ENCODE measurements at regions not wholly inside any gene's neighbourhood (a gene's known extent, or its start where the extent isn't known, plus 50 kb on each side); places are given as distances from the start of the nearest gene placed in this dataset.

DNA sequence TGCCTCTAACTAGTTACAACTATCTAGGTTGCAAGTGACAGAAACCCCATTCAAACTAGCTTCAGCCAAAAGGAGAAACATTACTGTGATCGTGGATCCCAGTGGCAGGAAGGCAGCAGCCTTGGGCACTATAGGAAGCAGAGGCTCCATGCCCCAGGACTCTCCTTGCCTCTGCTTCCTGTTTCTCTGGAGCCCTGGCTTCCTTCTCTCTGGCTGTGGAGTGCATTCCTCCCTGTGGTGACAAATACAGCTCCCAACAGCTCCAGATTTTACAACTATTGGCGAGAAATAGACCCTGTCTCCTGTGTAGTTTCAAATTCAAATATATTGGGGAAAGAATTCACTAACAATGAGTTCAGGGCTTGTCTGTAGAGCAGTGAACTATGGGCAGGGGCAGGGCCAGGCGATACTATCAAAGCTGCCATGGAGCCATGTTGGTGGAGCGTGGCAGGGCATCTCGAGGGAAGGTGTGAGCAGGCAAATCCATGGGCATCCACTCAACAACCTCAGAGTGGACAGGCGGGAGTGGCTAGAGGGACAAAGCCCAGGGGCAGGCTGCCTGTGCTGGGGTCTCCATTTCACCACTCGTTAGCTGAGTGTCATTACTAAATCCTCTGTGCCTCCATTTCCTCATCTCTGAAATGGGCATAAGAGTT is 189.5 kb downstream of the ERCC6L2 start:
- no peak overlapping the region for H3K4me3 Mint-ChIP-seq
- H3K79me2 ChIP-seq (ENCODE audit: low read depth), result no peaks in the 10 kb centered on the region
- H3K4me2 ChIP-seq, result no peak overlapping the region
- no peak for DNase-seq (ENCODE audit: low spot score)
- peaks cover 8% of the 10 kb centered on the region for H3K4me1 Mint-ChIP-seq
- no peaks in the 10 kb centered on the region for H3K9me3 ChIP-seq (ENCODE audit: low read depth)
- no peaks in the 10 kb centered on the region for H3K9me3 Mint-ChIP-seq
- no peaks in the 10 kb centered on the region for H3K36me3 ChIP-seq
- H3F3A ChIP-seq (ENCODE audit: low read depth), result no peaks in the 10 kb centered on the region
- H3K27me3 ChIP-seq, result no peaks in the 10 kb centered on the region
- no peak overlapping the region for H3K27ac ChIP-seq
- no peak overlapping the region for H2AFZ ChIP-seq (replicated peaks)
- no peak overlapping the region for H3K4me3 ChIP-seq
- TF ChIP-seq EZH2 (IDR thresholded peaks at IDR 0.05) (no peak), CTCF (IDR thresholded peaks at IDR 0.05) (no peak), EZH2phosphoT487 (IDR thresholded peaks at IDR 0.05) (no peak)
- H3K9ac ChIP-seq, result no peak overlapping the region
- H4K20me1 ChIP-seq (ENCODE audit: low read depth), result no peaks in the 10 kb centered on the region
- no peak overlapping the region for H3K27ac Mint-ChIP-seq
- peaks cover 6% of the 10 kb centered on the region for H3K4me1 ChIP-seq
- H3K27me3 Mint-ChIP-seq (ENCODE audit: insufficient read depth, low read depth), result peaks cover 11% of the 10 kb centered on the region
- H3K36me3 Mint-ChIP-seq, result no peaks in the 10 kb centered on the region

GRCh38 chr9:96062854-96063253 is 187.4 kb downstream of the ERCC6L2 start:
- no peak overlapping the region for H2AFZ ChIP-seq (replicated peaks)
- H3K27ac Mint-ChIP-seq, result no peak overlapping the region

GRCh38 chr9:96062031-96062430 is 186.5 kb downstream of the ERCC6L2 start:
- TF ChIP-seq EZH2phosphoT487 (IDR thresholded peaks at IDR 0.05) (no peak), EZH2 (IDR thresholded peaks at IDR 0.05) (no peak), CTCF (IDR thresholded peaks at IDR 0.05) (no peak)
- peak overlapping the region; percentile 33 for H2AFZ ChIP-seq (replicated peaks)
- no peaks in the 10 kb centered on the region for H3K9me3 ChIP-seq (ENCODE audit: low read depth)

More at GRCh38 chr9:96062854-96063253, 187.4 kb downstream of the ERCC6L2 start:
- H3K27me3 Mint-ChIP-seq (ENCODE audit: insufficient read depth, low read depth), result peaks cover 8% of the 10 kb centered on the region
- no peak overlapping the region for H3K4me3 ChIP-seq
- H3K36me3 ChIP-seq, result no peaks in the 10 kb centered on the region
- no peaks in the 10 kb centered on the region for H3F3A ChIP-seq (ENCODE audit: low read depth)
- H3K9me3 Mint-ChIP-seq, result peaks cover 6% of the 10 kb centered on the region
- no peaks in the 10 kb centered on the region for H3K9me3 ChIP-seq (ENCODE audit: low read depth)
- H3K27ac ChIP-seq, result no peak overlapping the region
- no peaks in the 10 kb centered on the region for H4K20me1 ChIP-seq (ENCODE audit: low read depth)
- DNase-seq (ENCODE audit: low spot score), result no peak
- H3K9ac ChIP-seq, result no peak overlapping the region
- no peak overlapping the region for H3K4me2 ChIP-seq
- no peaks in the 10 kb centered on the region for H3K79me2 ChIP-seq (ENCODE audit: low read depth)
- no peak overlapping the region for H3K4me3 Mint-ChIP-seq
- H3K36me3 Mint-ChIP-seq, result peaks cover 2% of the 10 kb centered on the region
- H3K4me1 Mint-ChIP-seq, result peaks cover 8% of the 10 kb centered on the region
- TF ChIP-seq CTCF (IDR thresholded peaks at IDR 0.05) (no peak), EZH2phosphoT487 (IDR thresholded peaks at IDR 0.05) (no peak), EZH2 (IDR thresholded peaks at IDR 0.05) (no peak)
- H3K27me3 ChIP-seq, result no peaks in the 10 kb centered on the region
- H3K4me1 ChIP-seq, result peaks cover 6% of the 10 kb centered on the region

More at GRCh38 chr9:96062031-96062430, 186.5 kb downstream of the ERCC6L2 start:
- Histone ChIP-seq H3K27ac (no peak overlapping the region), H3K4me1 (peaks cover 2% of the 10 kb centered on the region), H3K36me3 (no peaks in the 10 kb centered on the region), H3K4me3 (no peak overlapping the region), H3F3A (ENCODE audit: low read depth) (no peaks in the 10 kb centered on the region), H3K4me2 (no peak overlapping the region), H3K27me3 (no peaks in the 10 kb centered on the region), H4K20me1 (ENCODE audit: low read depth) (no peaks in the 10 kb centered on the region), H3K79me2 (ENCODE audit: low read depth) (no peaks in the 10 kb centered on the region), H3K9ac (no peak overlapping the region)
- Mint-ChIP-seq H3K4me1 (peaks cover 6% of the 10 kb centered on the region), H3K4me3 (no peak overlapping the region), H3K36me3 (peaks cover 2% of the 10 kb centered on the region), H3K27me3 (ENCODE audit: insufficient read depth, low read depth) (peaks cover 8% of the 10 kb centered on the region), H3K27ac (no peak overlapping the region), H3K9me3 (peaks cover 6% of the 10 kb centered on the region)
- DNase-seq (ENCODE audit: low spot score), result no peak
